Suppressor macrophage treated with lipopolysaccharide for 4 hours (primary cell): ENCODE measurements at regions not wholly inside any gene's neighbourhood (a gene's known extent, or its start where the extent isn't known, plus 50 kb on each side); places are given as distances from the start of the nearest gene placed in this dataset.
A peak's percentile ranks its signal among the peaks of the same experiment; 100 is the strongest.
"Not testable (repeated sequence)": the region's sequence is repeated elsewhere in the genome, so short reads cannot be mapped to it uniquely, and the experiment has no call there.

Source experiments
- DNase-seq: peaks from one replicate; pipeline ENCODE4 v3.0.0-alpha.2; 2020

DNA sequence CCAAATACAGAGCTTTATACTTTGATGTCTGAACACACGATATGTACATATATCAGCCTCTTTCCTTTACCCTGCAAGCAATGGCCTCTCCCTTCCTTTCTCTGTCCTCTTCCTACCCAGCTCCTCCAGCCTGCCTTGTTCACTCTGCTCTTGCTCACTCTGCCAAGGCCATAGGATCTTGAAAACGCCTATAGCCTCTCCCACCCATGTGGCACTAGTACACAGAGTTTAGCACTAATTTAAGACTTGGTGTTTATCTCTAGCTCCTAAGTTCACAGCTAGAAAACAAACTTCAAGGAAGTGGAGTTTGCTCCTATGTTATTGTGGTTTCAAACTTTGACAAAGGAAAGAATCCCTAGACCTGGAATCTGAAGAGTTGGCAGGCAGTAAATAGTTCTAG is 225.0 kb upstream of the RUNX1 start:
- DNase-seq = no peak

GRCh38 chr21:35273333-35273732 is 224.2 kb upstream of the RUNX1 start:
- no peak for DNase-seq

DNA sequence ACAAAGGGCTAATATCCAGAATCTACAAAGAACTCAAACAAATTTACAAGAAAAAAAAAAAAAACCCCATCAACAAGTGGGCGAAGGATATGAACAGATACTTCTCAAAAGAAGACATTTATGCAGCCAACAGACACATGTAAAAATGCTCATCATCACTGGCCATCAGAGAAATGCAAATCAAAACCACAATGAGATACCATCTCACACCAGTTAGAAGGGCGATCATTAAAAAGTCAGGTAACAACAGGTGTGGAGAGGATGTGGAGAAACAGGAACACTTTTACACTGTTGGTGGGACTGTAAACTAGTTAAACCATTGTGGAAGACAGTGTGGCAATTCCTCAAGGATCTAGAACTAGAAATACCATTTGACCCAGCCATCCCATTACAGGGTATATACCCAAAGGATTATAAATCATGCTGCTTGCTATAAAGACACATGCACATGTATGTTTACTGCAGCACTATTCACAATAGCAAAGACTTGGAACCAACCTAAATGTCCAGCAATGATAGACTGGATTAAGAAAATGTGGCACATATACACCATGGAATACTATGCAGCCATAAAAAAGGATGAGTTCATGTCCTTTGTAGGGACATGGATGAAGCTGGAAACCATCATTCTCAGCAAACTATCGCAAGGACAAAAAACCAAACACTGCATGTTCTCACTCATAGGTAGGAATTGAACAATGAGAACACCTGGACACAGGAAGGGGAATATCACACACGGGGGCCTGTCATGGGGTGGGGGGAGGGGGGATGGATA is 222.4 kb upstream of the RUNX1 start:
- DNase-seq = not testable (repeated sequence)

GRCh38 chr21:35268817-35269216 is 219.7 kb upstream of the RUNX1 start:
- DNase-seq = no peak

DNA sequence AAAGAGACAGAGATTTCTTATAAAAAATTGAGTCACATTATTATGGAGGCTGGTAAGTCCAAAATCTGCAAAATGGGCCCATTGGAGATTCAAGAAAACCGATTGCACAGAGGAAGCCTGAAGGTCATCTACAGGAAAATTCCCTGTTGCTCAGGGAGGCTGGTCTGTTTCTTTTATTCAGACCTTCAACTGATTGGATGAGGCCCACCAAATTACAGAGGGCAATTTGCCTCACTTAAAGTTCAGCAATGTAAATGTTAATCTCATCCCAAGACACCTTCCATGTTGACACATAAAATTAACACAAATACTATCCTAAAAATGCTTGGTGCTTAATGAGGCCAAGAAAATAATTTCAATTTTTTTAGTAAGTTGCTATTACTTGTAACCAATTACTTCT is 219.2 kb upstream of the RUNX1 start:
- no peak for DNase-seq

DNA sequence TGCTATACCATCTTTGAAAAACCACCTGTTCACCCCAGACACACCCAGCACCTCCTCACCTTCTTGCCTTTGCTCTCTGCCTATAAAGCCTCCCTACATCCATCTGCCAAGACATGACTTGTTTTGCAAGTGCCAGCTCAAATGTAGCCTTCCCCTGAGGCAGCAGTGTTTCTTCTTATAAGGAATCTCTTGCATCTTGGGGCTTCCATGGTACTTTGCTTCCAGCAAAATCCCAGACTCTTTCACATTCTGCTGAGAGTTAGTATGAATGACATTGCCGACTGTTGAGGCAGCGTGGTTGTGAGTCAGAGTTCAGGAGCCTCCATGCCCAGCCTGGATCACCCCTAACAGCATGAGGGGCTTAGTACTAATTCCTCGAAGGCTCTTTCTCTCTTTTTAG is 217.4 kb upstream of the RUNX1 start:
- no peak for DNase-seq

DNA sequence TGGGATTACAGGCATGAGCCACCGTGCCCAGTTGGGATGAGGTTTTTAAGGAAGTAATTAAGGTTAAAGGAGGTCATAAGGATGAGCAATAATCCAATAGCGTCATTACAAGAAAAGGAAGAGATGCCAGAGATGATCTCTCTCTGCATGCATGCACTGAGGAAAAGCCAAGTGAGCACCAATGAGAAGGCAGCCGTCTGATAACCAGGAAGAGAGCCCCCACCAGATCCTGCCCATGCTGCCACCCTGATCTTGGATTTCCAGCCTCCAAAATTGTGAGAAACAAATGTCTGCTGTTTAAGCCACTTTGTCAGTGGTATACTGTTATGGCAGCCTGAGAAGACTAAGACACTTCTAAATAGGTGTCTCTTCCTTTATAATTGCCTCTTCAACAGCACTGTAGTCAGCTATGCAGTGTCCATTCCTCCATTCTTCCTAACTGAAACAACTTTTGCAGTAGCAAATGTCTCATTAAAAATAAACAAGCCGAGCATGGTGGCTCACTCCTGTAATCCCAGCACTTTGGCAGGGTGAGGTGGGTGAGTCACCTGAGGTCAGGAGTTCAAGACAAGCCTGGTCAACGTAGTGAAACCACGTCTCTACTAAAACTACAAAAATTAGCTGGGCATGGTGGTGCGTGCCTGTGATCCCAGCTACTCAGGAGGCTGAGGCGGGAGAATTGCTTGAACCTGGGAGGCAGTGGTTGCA is 216.2 kb upstream of the RUNX1 start:
- peak; percentile 25 for DNase-seq

- no peak for DNase-seq
These were observed 210.4 kb upstream of the RUNX1 start for GRCh38 chr21:35259457-35259856.

DNA sequence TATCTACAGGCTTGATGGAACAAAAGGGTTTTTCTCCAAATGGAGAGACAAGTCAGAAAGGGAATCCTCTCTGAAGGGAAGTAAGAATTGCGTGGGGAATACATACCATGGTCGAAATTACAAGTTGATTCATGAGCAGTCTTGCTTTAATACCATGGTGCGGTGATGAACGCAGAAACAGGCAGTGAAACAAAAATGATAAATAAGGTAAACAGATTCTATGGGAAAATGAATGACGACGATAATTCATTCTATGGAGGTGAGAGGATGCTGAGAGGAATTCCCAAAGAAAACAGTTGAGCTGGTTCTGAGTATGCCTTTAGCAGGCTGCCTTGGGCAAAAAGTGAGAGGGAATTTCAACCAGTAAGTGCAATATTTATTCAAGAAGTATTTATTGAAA is 209.4 kb upstream of the RUNX1 start:
- no peak for DNase-seq

DNA sequence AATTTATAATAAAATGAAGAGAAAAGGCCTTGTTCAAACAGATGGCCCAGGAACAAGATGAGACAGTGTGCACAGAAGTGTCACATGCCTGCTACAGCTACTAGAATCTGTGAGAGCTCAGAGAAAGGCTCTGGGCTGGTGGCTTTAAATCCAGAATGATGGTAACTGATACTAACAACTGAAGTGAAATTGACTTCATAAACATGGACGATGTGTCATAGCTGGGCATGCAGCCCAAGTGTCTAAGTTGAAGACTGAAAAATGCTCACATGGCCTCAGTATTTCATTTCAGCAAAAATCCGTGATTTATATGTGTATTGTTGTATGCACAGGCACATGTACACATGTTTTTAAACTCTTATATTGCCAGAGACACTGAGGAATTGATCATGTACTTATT is 208.3 kb upstream of the RUNX1 start:
- DNase-seq = no peak

DNA sequence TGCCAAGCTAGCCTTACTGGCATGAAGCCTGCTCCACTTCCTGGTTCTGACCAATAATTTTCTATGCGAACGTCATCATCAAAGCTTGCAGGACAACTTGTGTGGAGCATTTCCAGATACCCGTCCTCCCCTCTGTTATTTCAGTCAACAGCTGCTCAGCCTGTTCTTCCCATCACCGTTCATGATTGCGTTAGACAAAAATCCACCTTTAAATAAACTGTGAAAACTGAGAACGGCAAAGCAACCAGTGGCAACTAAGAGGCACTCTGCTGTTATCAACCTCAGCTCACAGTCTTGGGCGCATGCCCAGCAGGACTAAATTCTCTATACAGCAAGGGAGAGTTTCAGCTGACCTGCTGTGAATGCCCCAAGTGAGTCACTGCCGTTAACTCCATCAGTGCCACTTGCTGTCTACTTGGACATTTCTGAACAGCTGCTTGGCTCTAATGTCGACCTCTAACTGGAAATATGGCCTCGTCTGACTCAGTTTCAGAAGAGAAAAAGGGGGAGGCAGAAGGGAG is 207.4 kb upstream of the RUNX1 start:
- DNase-seq = no peak

DNA sequence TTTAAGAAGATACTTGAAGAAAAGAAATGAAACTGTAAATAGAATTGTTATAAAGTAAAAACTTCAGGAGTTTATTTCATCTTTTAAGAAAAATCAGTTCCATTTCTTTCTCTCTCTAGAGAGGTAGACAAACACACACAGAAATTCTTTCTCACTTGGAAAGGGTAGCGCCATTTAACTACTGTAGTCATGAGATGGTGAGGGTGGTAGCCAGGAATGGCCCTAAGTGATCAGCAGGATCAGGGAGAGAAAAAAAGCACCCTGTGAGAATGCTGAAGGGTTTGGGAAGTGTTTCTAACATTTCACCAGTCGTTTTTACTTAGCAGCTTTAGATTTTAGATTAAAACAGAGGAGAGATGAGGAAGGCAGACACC is 205.7 kb upstream of the RUNX1 start:
- no peak for DNase-seq

GRCh38 chr21:35254006-35254764 is 205.1 kb upstream of the RUNX1 start:
- peak; percentile 22 for DNase-seq

DNA sequence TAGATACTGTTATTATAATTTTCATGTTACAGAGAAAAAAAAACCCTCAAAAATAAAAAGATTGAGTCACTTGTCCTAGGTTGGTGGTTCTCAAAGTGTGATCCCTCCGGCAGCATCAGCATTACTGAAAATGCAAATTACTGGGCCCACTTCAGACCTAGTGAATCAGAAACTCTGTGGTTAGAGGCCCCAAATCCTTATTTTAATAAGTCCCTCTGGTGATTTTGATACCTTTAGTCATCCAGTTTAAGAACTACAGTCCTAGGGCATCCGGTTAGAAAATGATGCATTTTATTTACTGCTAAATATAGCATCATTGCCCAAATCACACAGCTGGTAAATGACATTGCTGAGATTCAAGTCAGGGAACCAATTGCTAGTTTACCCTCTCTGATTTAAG is 203.7 kb upstream of the RUNX1 start:
- DNase-seq = no peak

GRCh38 chr21:35249636-35250035 is 200.5 kb upstream of the RUNX1 start:
- DNase-seq = no peak

GRCh38 chr21:35245879-35246278 is 196.8 kb upstream of the RUNX1 start:
- no peak for DNase-seq

- peak; percentile 37 for DNase-seq
These were observed 195.4 kb upstream of the RUNX1 start for GRCh38 chr21:35244514-35244913.

DNA sequence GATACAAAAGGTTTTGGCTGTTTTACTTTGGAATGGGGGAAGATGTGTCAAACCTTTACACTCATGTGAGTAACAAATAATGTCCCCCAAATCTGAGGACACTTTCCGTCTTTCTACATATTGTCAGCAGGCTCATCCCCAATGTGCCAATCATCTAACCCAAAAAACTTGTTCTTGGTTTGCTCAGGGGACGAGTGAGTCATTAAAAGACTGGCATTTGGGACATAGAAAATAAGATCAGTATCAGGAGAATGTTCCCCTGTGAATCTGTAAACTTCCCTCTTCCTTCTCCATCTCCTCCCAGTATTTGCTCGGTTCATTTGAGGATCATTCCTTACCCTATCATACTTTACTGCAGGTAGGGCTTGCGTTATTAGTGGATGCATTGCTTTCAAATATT is 194.1 kb upstream of the RUNX1 start:
- no peak for DNase-seq

- no peak for DNase-seq
These were observed 190.7 kb upstream of the RUNX1 start for GRCh38 chr21:35239811-35240219.

DNA sequence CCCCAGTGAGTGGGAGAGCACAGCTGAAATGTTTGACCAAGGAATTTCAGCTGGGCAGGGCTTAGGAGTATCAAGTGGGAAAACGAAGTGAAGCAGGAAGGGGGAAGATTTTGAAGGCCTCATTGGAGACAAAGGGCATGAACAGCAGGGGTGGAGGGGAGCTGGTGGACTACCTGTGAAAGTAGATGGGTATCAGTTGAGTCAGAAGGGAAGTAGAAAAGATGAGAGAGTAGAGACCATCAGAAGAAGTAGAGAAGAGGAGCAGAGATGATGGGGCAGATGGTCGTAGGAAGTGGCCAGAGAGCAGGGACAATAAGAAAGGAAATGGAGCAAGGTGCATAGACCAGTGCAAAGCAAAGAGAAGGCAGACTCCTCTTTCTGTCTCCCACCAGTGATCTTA is 189.0 kb upstream of the RUNX1 start:
- DNase-seq = no peak

DNA sequence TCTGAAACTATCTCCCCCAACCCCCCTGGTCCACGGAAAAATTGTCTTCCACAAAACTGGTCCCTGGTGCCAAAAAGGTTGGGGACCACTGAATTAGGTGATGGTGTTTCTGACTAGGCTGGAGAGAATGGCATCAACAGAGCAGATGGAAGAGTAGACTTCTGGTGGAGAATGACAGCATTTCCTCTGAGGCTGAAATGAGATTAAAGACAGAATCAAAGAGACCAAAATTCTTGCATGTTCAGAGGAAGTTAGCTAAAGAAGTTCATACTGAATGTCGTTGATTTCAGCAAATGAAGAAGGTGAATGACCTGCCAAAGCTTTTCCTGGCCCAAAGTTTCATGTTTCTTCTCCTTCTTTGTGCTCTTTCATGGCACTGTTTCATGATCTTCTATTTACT is 188.2 kb upstream of the RUNX1 start:
- no peak for DNase-seq

- DNase-seq = peak; percentile 52
These were observed 187.0 kb upstream of the RUNX1 start for GRCh38 chr21:35236090-35236489.

DNA sequence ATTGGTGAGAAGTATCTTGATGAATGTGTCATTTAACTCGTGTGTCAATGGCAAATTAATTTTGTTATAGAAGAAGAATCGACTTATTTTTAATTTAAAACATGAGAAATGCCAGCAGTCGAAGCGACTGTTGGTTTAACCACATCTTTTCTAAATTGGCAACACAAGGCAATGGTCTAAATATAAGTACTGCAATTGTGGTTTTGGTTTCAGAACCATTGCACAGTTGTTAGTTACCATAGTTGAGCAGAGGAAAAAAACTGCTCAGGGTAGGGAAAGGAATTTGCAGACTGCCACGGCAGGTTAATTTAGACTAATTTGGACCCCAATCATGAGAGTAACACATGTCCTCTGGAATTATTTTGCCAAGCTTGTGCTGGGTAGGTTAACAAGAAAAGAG is 185.6 kb upstream of the RUNX1 start:
- DNase-seq = peak; percentile 27

- no peak for DNase-seq
These were observed 184.7 kb upstream of the RUNX1 start for GRCh38 chr21:35233756-35234155.
